NCI-H2029 (cell line): ENCODE measurements at regions not wholly inside any gene's neighbourhood (a gene's known extent, or its start where the extent isn't known, plus 50 kb on each side); places are given as distances from the start of the nearest gene placed in this dataset.
A peak's percentile ranks its signal among the peaks of the same experiment; 100 is the strongest.
"Not testable (repeated sequence)": the region's sequence is repeated elsewhere in the genome, so short reads cannot be mapped to it uniquely, and the experiment has no call there.

ENCODE experiments used
- DNase-seq: peaks from one replicate; lab custom pipeline; 2025; lab: John Stamatoyannopoulos, UW

- DNase-seq = no peak
Observed at GRCh38 chr2:122805346-122805745, 1049.9 kb downstream of the TSN start.

- DNase-seq = no peak
Observed at GRCh38 chr2:122808286-122808969, 1053.0 kb downstream of the TSN start.

GRCh38 chr2:122812214-122812613, 1056.8 kb downstream of the TSN start:
- not testable (repeated sequence) for DNase-seq

- no peak for DNase-seq
Observed at GRCh38 chr2:122815120-122815519, 1059.7 kb downstream of the TSN start.

GRCh38 chr2:122816803-122817202, 1061.4 kb downstream of the TSN start:
- DNase-seq = no peak

GRCh38 chr2:122822319-122822718, 1066.9 kb downstream of the TSN start:
- no peak for DNase-seq

- DNase-seq = no peak
Observed at GRCh38 chr2:122830157-122830556, 1074.7 kb downstream of the TSN start.

- peak; percentile 47 for DNase-seq
Observed at GRCh38 chr2:122831649-122832048, 1076.2 kb downstream of the TSN start.

GRCh38 chr2:122843503-122843902, 1088.1 kb downstream of the TSN start:
- DNase-seq = no peak

- DNase-seq = no peak
Observed at GRCh38 chr2:122851161-122851560, 1095.7 kb downstream of the TSN start.

GRCh38 chr2:122851972-122852531, 1096.6 kb downstream of the TSN start:
- DNase-seq = no peak

GRCh38 chr2:122856696-122857095, 1101.2 kb downstream of the TSN start:
- DNase-seq = no peak

GRCh38 chr2:122858075-122858702, 1102.7 kb downstream of the TSN start:
- no peak for DNase-seq

- DNase-seq = no peak
Observed at GRCh38 chr2:122858813-122859212, 1103.4 kb downstream of the TSN start.

- no peak for DNase-seq
Observed at GRCh38 chr2:122859260-122859659, 1103.8 kb downstream of the TSN start.

GRCh38 chr2:122863532-122863931, 1108.1 kb downstream of the TSN start:
- no peak for DNase-seq

GRCh38 chr2:122864728-122865127, 1109.3 kb downstream of the TSN start:
- DNase-seq = no peak

GRCh38 chr2:122866095-122866494, 1110.6 kb downstream of the TSN start:
- DNase-seq = no peak

- DNase-seq = no peak
Observed at GRCh38 chr2:122867941-122868340, 1112.5 kb downstream of the TSN start.

- DNase-seq = no peak
Observed at GRCh38 chr2:122868646-122869275, 1113.3 kb downstream of the TSN start.

GRCh38 chr2:122873951-122874350, 1118.5 kb downstream of the TSN start:
- no peak for DNase-seq

GRCh38 chr2:122875091-122875865, 1119.8 kb downstream of the TSN start:
- no peak for DNase-seq
